H9 (cell line): ENCODE measurements at regions not wholly inside any gene's neighbourhood (a gene's known extent, or its start where the extent isn't known, plus 50 kb on each side); places are given as distances from the start of the nearest gene placed in this dataset.

Experiments
- DNase-seq: peaks from one replicate; pipeline ENCODE4 v3.0.0-alpha.2; 2017
- H2AFZ ChIP-seq: one replicate; pipeline ENCODE4 v1.6.1; 2013; ENCODE audit warnings: mild to moderate bottlenecking, low read length, control low read depth, moderate library complexity
- H2AK5ac ChIP-seq: 2 replicates; pipeline ENCODE4 v1.6.1; 2013; ENCODE audit warnings: low read length, control low read depth, mixed read lengths; ENCODE audit not compliant: insufficient read length
- H2BK120ac ChIP-seq: one replicate; pipeline ENCODE4 v1.6.1; 2013; ENCODE audit warnings: low read depth, mild to moderate bottlenecking, low read length, control low read depth, inconsistent platforms; ENCODE audit not compliant: poor library complexity, severe bottlenecking
- H2BK12ac ChIP-seq: 2 replicates; pipeline ENCODE4 v1.6.1; 2013; ENCODE audit warnings: low read length, control low read depth, mixed read lengths, low read depth; ENCODE audit not compliant: insufficient read length
- H2BK15ac ChIP-seq: 2 replicates; pipeline ENCODE4 v1.6.1; 2013; ENCODE audit warnings: low read depth, low read length, control low read depth
- H2BK20ac ChIP-seq: one replicate; pipeline ENCODE4 v1.6.1; 2013; ENCODE audit warnings: low read depth, mild to moderate bottlenecking, low read length, control low read depth, inconsistent platforms; ENCODE audit not compliant: poor library complexity, severe bottlenecking
- H2BK5ac ChIP-seq: 2 replicates; pipeline ENCODE4 v1.6.1; 2013; ENCODE audit warnings: low read length, control low read depth, mixed read lengths; ENCODE audit not compliant: insufficient read length
- H3K14ac ChIP-seq: 2 replicates; pipeline ENCODE4 v1.6.1; 2013; ENCODE audit warnings: low read length, control low read depth; ENCODE audit not compliant: insufficient read depth
- H3K18ac ChIP-seq: 2 replicates; pipeline ENCODE4 v1.6.1; 2013; ENCODE audit warnings: low read depth, mild to moderate bottlenecking, mixed read lengths, low read length, control low read depth; ENCODE audit not compliant: insufficient read length
- H3K23ac ChIP-seq: 2 replicates; pipeline ENCODE4 v1.6.1; 2013; ENCODE audit warnings: low read length, control low read depth, mixed read lengths, low read depth; ENCODE audit not compliant: insufficient read length
- H3K23me2 ChIP-seq: 2 replicates; pipeline ENCODE4 v1.6.1; 2013; ENCODE audit warnings: low read depth, mild to moderate bottlenecking, mixed read lengths, low read length, control low read depth; ENCODE audit not compliant: insufficient read length, poor library complexity, severe bottlenecking
- H3K27ac ChIP-seq: 2 replicates; pipeline ENCODE4 v1.5.1; 2013; ENCODE audit warnings: low read length, control low read depth, mixed read lengths, low read depth; ENCODE audit not compliant: insufficient read length
- H3K27me3 ChIP-seq: 2 replicates; pipeline ENCODE4 v1.6.1; 2013; ENCODE audit warnings: low read length, control low read depth, inconsistent platforms; ENCODE audit not compliant: insufficient read depth
- H3K4ac ChIP-seq: 2 replicates; pipeline ENCODE4 v1.6.1; 2013; ENCODE audit warnings: low read depth, mild to moderate bottlenecking, control low read depth, inconsistent platforms, low read length, moderate library complexity
- H3K4me1 ChIP-seq: 2 replicates; pipeline ENCODE4 v1.6.1; 2013; ENCODE audit warnings: low read length, control low read depth, inconsistent platforms; ENCODE audit not compliant: insufficient read depth
- H3K4me2 ChIP-seq: 2 replicates; pipeline ENCODE4 v1.6.1; 2013; ENCODE audit warnings: low read length, control low read depth, mixed read lengths; ENCODE audit not compliant: insufficient read length, insufficient read depth
- H3K56ac ChIP-seq: 2 replicates; pipeline ENCODE4 v1.6.1; 2013; ENCODE audit warnings: low read depth, mild to moderate bottlenecking, mixed read lengths, low read length, control low read depth; ENCODE audit not compliant: insufficient read length
- H3K79me1 ChIP-seq: 2 replicates; pipeline ENCODE4 v1.6.1; 2013; ENCODE audit warnings: low read depth, mild to moderate bottlenecking, moderate library complexity, low read length, control low read depth, inconsistent platforms; ENCODE audit not compliant: insufficient read depth, poor library complexity, severe bottlenecking
- H3K79me2 ChIP-seq: 2 replicates; pipeline ENCODE4 v1.6.1; 2013; ENCODE audit warnings: low read length, control low read depth, inconsistent platforms; ENCODE audit not compliant: insufficient read depth
- H3K9ac ChIP-seq: 2 replicates; pipeline ENCODE4 v1.6.1; 2013; ENCODE audit warnings: low read length, control low read depth, mixed read lengths; ENCODE audit not compliant: insufficient read length; ENCODE audit errors: extremely low read depth
- H3K9me3 ChIP-seq: one replicate; pipeline ENCODE4 v1.6.1; 2013; ENCODE audit warnings: low read depth, low read length, inconsistent platforms; ENCODE audit not compliant: control insufficient read depth
- H3T11ph ChIP-seq: one replicate; pipeline ENCODE4 v1.6.1; 2013; ENCODE audit warnings: mild to moderate bottlenecking, low read length, control low read depth, inconsistent platforms
- H4K20me1 ChIP-seq: one replicate; pipeline ENCODE4 v1.6.1; 2013; ENCODE audit not compliant: control insufficient read depth, insufficient read length, insufficient read depth
- H4K5ac ChIP-seq: 2 replicates; pipeline ENCODE4 v1.6.1; 2013; ENCODE audit warnings: low read depth, mild to moderate bottlenecking, mixed read lengths, low read length, control low read depth; ENCODE audit not compliant: insufficient read length
- H4K8ac ChIP-seq: replicated peaks from 2 replicates; pipeline ENCODE4 v1.6.1; 2013; ENCODE audit warnings: low read length, control low read depth, mixed read lengths, low read depth; ENCODE audit not compliant: insufficient read length
- H4K91ac ChIP-seq: 2 replicates; pipeline ENCODE4 v1.6.1; 2013; ENCODE audit warnings: low read depth, mild to moderate bottlenecking, moderate library complexity, mixed read lengths, low read length, control low read depth; ENCODE audit not compliant: insufficient read length
- H3K27ac Mint-ChIP-seq, 3 experiments: 2 replicates in 2 of 3; 3 replicates in 1 of 3; pipeline ENCODE4 v1.8.0; 2020 to 2021; ENCODE audit warnings: mixed read lengths in 3 of 3, mild to moderate bottlenecking in 1 of 3, moderate library complexity in 1 of 3
- H3K27me3 Mint-ChIP-seq: 2 replicates; pipeline ENCODE4 v1.8.0; 2021; ENCODE audit warnings: low read depth, mild to moderate bottlenecking, moderate library complexity, mixed read lengths
- H3K36me3 Mint-ChIP-seq, 3 experiments: 2 replicates in 2 of 3; 3 replicates in 1 of 3; pipeline ENCODE4 v1.8.0; 2020 to 2021; ENCODE audit warnings: low read depth in 3 of 3, mixed read lengths in 3 of 3; ENCODE audit not compliant: insufficient read depth in 1 of 3
- H3K4me1 Mint-ChIP-seq, 2 experiments: 2 replicates each; pipeline ENCODE4 v1.8.0; 2020; ENCODE audit warnings: mixed read lengths in 2 of 2
- H3K4me3 Mint-ChIP-seq, 2 experiments: 2 replicates in 1 of 2; 3 replicates in 1 of 2; pipeline ENCODE4 v1.8.0; 2020 to 2021; ENCODE audit warnings: mild to moderate bottlenecking in 2 of 2, mixed read lengths in 2 of 2, moderate library complexity in 1 of 2
- H3K9me3 Mint-ChIP-seq, 2 experiments: 2 replicates in 1 of 2; 3 replicates in 1 of 2; pipeline ENCODE4 v1.8.0; 2020; ENCODE audit warnings: mild to moderate bottlenecking in 2 of 2, mixed read lengths in 2 of 2, moderate library complexity in 1 of 2
- WGBS: extraction: QIAGEN DNeasy Blood & Tissue Kit; methylation state at CpG from one replicate; pipeline ENCODE4 v1.1.7; 2013; ENCODE audit warnings: missing lambda C conversion rate, low lambda C conversion rate, mixed read lengths; ENCODE audit not compliant: insufficient read length; ENCODE audit errors: extremely low coverage; 5-methylcytosine and 5-hydroxymethylcytosine counted together
- TF ChIP-seq, protein P1 (sequence below): fragments of 200-600 bp; sonication (generic); conservative IDR thresholded peaks from 3 replicates; pipeline ENCODE4 v1.8.0; 2021; ENCODE audit warnings: antibody characterized with exemption, mild to moderate bottlenecking

- Histone ChIP-seq H2BK15ac (no peak overlapping the region), H4K91ac (no peak overlapping the region), H3K23ac (no peak overlapping the region), H3T11ph (no peak overlapping the region), H4K8ac (no peak overlapping the region), H3K79me1 (no peaks in the 10 kb centered on the region), H3K27me3 (no peaks in the 10 kb centered on the region), H4K5ac (no peak overlapping the region), H3K18ac (no peak overlapping the region), H2AK5ac (no peak overlapping the region), H3K4ac (no peak overlapping the region), H2AFZ (no peak overlapping the region), H2BK12ac (no peak overlapping the region), H2BK5ac (no peak overlapping the region), H3K27ac (no peak overlapping the region), H2BK120ac (no peak overlapping the region), H3K9me3 (no peaks in the 10 kb centered on the region), H4K20me1 (no peaks in the 10 kb centered on the region), H3K23me2 (no peaks in the 10 kb centered on the region), H3K79me2 (no peaks in the 10 kb centered on the region), H2BK20ac (no peak overlapping the region), H3K56ac (no peak overlapping the region), H3K14ac (no peak overlapping the region), H3K4me1 (no peaks in the 10 kb centered on the region), H3K4me2 (no peak overlapping the region), H3K9ac (no peak overlapping the region)
- Mint-ChIP-seq H3K27ac (no peak overlapping the region), H3K36me3 (no peaks in the 10 kb centered on the region), H3K27me3 (no peaks in the 10 kb centered on the region), H3K4me1 (peaks cover 4 to 8% of the 10 kb centered on the region in 2 experiments; a peak in 3 of 4 replicates), H3K9me3 (no peaks in the 10 kb centered on the region), H3K4me3 (no peak overlapping the region)
- TF ChIP-seq, protein P1, sequence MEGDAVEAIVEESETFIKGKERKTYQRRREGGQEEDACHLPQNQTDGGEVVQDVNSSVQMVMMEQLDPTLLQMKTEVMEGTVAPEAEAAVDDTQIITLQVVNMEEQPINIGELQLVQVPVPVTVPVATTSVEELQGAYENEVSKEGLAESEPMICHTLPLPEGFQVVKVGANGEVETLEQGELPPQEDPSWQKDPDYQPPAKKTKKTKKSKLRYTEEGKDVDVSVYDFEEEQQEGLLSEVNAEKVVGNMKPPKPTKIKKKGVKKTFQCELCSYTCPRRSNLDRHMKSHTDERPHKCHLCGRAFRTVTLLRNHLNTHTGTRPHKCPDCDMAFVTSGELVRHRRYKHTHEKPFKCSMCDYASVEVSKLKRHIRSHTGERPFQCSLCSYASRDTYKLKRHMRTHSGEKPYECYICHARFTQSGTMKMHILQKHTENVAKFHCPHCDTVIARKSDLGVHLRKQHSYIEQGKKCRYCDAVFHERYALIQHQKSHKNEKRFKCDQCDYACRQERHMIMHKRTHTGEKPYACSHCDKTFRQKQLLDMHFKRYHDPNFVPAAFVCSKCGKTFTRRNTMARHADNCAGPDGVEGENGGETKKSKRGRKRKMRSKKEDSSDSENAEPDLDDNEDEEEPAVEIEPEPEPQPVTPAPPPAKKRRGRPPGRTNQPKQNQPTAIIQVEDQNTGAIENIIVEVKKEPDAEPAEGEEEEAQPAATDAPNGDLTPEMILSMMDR: no peak
- no CpG with 5 or more reads among the region's 5 CpGs for WGBS
- no peak for DNase-seq
Observed at GRCh38 chr13:75050419-75051046, 431.4 kb downstream of the TBC1D4 start.
